ENCODE measurements at regions not wholly inside any gene's neighbourhood (a gene's known extent, or its start where the extent isn't known, plus 50 kb on each side); places are given as distances from the start of the nearest gene placed in this dataset.
"Not testable (repeated sequence)": the region's sequence is repeated elsewhere in the genome, so short reads cannot be mapped to it uniquely, and the experiment has no call there.

GRCh38 chr6:144395014-144395413, 109.9 kb downstream of the UTRN start:
- DNase-seq (ENCODE audit: low spot score), result no peak

GRCh38 chr6:144395826-144396225, 110.7 kb downstream of the UTRN start:
- DNase-seq (ENCODE audit: low spot score), result no peak

- no peak for DNase-seq (ENCODE audit: low spot score)
These were observed 112.0 kb downstream of the UTRN start for GRCh38 chr6:144397141-144397540.

GRCh38 chr6:144400321-144400720, 115.2 kb downstream of the UTRN start:
- DNase-seq (ENCODE audit: low spot score), result no peak

- no peak for DNase-seq (ENCODE audit: low spot score)
These were observed 116.9 kb downstream of the UTRN start for GRCh38 chr6:144401736-144402733.

GRCh38 chr6:144402750-144403149, 117.6 kb downstream of the UTRN start:
- DNase-seq (ENCODE audit: low spot score), result no peak

GRCh38 chr6:144405163-144405562, 120.0 kb downstream of the UTRN start:
- no peak for DNase-seq (ENCODE audit: low spot score)

GRCh38 chr6:144406796-144407195, 121.7 kb downstream of the UTRN start:
- no peak for DNase-seq (ENCODE audit: low spot score)

- peak; percentile 5 for DNase-seq (ENCODE audit: low spot score)
These were observed 123.0 kb downstream of the UTRN start for GRCh38 chr6:144408161-144408560.

GRCh38 chr6:144410059-144410458, 124.9 kb downstream of the UTRN start:
- no peak for DNase-seq (ENCODE audit: low spot score)

- not testable (repeated sequence) for DNase-seq (ENCODE audit: low spot score)
These were observed 125.4 kb downstream of the UTRN start for GRCh38 chr6:144410574-144410973.

- DNase-seq (ENCODE audit: low spot score), result no peak
These were observed 126.5 kb downstream of the UTRN start for GRCh38 chr6:144411531-144412165.

- no peak for DNase-seq (ENCODE audit: low spot score)
These were observed 128.3 kb downstream of the UTRN start for GRCh38 chr6:144413418-144413817.

- DNase-seq (ENCODE audit: low spot score), result no peak
These were observed 129.9 kb downstream of the UTRN start for GRCh38 chr6:144415014-144415413.

- no peak for DNase-seq (ENCODE audit: low spot score)
These were observed 130.7 kb downstream of the UTRN start for GRCh38 chr6:144415835-144416237.

- DNase-seq (ENCODE audit: low spot score), result no peak
These were observed 131.1 kb downstream of the UTRN start for GRCh38 chr6:144416244-144416643.

- DNase-seq (ENCODE audit: low spot score), result no peak
These were observed 131.6 kb downstream of the UTRN start for GRCh38 chr6:144416773-144417172.

- DNase-seq (ENCODE audit: low spot score), result no peak
These were observed 132.5 kb downstream of the UTRN start for GRCh38 chr6:144417681-144418080.

GRCh38 chr6:144418959-144419545, 133.9 kb downstream of the UTRN start:
- no peak for DNase-seq (ENCODE audit: low spot score)

- no peak for DNase-seq (ENCODE audit: low spot score)
These were observed 138.0 kb downstream of the UTRN start for GRCh38 chr6:144423167-144423566.

GRCh38 chr6:144429753-144430152, 144.6 kb downstream of the UTRN start:
- no peak for DNase-seq (ENCODE audit: low spot score)

GRCh38 chr6:144433446-144433845, 148.3 kb downstream of the UTRN start:
- not testable (repeated sequence) for DNase-seq (ENCODE audit: low spot score)
